T-helper 1 cell treated with Interleukin-12 subunit alpha and Interleukin-12 subunit beta and Interleukin-4 antibody, amounts not matched to agents 30 μg/mL and 1 μg/mL, for 36 hours (primary cell): ENCODE measurements at regions not wholly inside any gene's neighbourhood (a gene's known extent, or its start where the extent isn't known, plus 50 kb on each side); places are given as distances from the start of the nearest gene placed in this dataset.

ENCODE experiments used
- H3K27ac Mint-ChIP-seq: one replicate; pipeline ENCODE4 v1.8.0; 2021; ENCODE audit warnings: mild to moderate bottlenecking, mixed read lengths
- H3K27me3 Mint-ChIP-seq: one replicate; pipeline ENCODE4 v1.8.0; 2021; ENCODE audit warnings: low read depth, mixed read lengths
- H3K36me3 Mint-ChIP-seq: one replicate; pipeline ENCODE4 v1.8.0; 2021; ENCODE audit warnings: low read depth, mixed read lengths
- H3K4me1 Mint-ChIP-seq: one replicate; pipeline ENCODE4 v1.8.0; 2021; ENCODE audit warnings: low read depth, mixed read lengths
- H3K4me3 Mint-ChIP-seq: one replicate; pipeline ENCODE4 v1.8.0; 2021; ENCODE audit warnings: mild to moderate bottlenecking, moderate library complexity, mixed read lengths
- H3K9me3 Mint-ChIP-seq: one replicate; pipeline ENCODE4 v1.8.0; 2021; ENCODE audit warnings: mixed read lengths

- Mint-ChIP-seq H3K36me3 (no peaks in the 10 kb centered on the region), H3K9me3 (no peaks in the 10 kb centered on the region), H3K4me3 (no peak overlapping the region), H3K4me1 (no peaks in the 10 kb centered on the region), H3K27ac (no peak overlapping the region), H3K27me3 (peaks cover 4% of the 10 kb centered on the region)
Observed at GRCh38 chr7:21192657-21193056, 235.2 kb upstream of the SP4 start.

DNA sequence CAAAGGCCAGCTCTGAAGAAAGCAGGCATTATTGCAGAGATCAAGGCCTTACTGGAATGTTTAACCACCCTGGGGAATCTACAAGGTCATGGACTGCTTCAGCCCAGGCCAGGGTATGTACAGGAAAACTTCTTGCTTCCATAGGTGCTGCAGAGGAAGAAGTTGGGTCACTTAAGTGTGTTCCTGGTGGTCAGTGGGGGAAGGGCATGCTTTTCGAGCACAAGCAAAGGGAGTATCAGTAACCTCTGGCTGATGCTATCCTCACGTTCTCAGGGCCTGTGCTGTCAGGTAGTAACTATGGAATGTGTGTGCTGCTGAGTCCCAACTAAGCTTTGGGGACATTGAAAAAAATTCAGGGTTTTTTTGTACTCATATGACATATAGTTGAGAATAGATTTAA, 234.0 kb upstream of the SP4 start:
- Mint-ChIP-seq H3K4me1 (no peaks in the 10 kb centered on the region), H3K4me3 (no peak overlapping the region), H3K27me3 (peaks cover 4% of the 10 kb centered on the region), H3K36me3 (no peaks in the 10 kb centered on the region), H3K27ac (no peak overlapping the region), H3K9me3 (no peaks in the 10 kb centered on the region)

- no peaks in the 10 kb centered on the region for H3K4me1 Mint-ChIP-seq
- H3K27me3 Mint-ChIP-seq = peaks cover under 1% of the 10 kb centered on the region
- H3K27ac Mint-ChIP-seq = no peak overlapping the region
- no peaks in the 10 kb centered on the region for H3K9me3 Mint-ChIP-seq
- H3K36me3 Mint-ChIP-seq = no peaks in the 10 kb centered on the region
- no peak overlapping the region for H3K4me3 Mint-ChIP-seq
Observed at GRCh38 chr7:21194936-21195335, 232.9 kb upstream of the SP4 start.

DNA sequence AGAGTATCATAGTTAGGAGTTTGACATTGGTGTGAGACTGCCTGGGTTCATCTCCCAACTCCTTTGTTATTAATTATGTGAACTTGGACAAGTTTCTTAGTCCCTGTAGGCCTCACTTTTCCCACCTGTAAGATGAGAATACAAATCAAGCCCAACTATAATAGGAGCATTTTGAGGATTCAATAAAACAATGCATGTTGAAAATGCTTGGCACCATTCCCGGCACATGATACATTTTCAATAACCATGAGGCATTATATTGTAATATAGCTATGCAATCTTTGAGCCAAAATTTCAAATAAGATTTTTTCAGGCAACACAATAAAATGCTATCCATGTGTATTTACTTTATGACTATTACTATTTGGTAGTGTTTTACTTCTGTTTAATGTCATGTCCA, 229.0 kb upstream of the SP4 start:
- Mint-ChIP-seq H3K27ac (no peak overlapping the region), H3K4me1 (no peaks in the 10 kb centered on the region), H3K36me3 (no peaks in the 10 kb centered on the region), H3K27me3 (no peaks in the 10 kb centered on the region), H3K4me3 (no peak overlapping the region), H3K9me3 (no peaks in the 10 kb centered on the region)

DNA sequence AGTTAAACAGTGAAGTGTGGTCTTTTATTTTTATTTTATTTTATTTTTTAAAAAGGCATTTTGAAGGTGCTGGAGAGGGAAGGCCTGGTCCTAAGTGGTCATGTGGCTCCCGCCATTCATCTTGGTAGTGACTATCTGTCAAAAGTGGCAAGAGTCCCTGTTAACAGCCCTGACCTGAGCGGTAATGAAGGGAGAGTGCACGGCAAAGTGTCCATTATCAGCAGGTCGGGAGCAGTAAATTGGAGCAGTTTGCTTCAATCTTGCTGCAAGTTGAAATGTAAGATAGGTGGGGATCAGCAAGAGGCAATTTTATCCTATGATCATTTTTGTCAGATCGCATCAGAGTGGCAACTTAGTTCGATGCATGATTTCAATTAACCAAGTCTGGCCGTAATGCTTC, 227.4 kb upstream of the SP4 start:
- H3K4me1 Mint-ChIP-seq = no peaks in the 10 kb centered on the region
- no peak overlapping the region for H3K4me3 Mint-ChIP-seq
- no peak overlapping the region for H3K27ac Mint-ChIP-seq
- no peaks in the 10 kb centered on the region for H3K27me3 Mint-ChIP-seq
- no peaks in the 10 kb centered on the region for H3K36me3 Mint-ChIP-seq
- H3K9me3 Mint-ChIP-seq = no peaks in the 10 kb centered on the region

DNA sequence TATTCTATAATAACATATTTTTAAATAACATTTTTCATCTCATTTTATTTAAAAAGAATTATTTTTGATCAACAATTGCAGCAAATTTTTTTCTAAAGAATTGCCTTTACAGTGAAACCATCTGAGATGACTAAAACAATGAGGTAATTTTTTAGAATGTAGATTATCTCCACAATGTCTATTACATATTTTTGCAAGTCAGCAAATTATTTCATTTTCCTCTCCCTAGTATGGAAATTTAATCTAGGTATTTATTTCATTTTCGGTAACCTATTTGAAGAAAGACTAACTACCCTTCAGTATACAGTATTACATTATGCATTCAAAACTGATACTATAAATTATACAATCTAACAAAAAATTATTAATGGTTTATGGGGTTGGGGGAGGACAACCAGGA, 213.2 kb upstream of the SP4 start:
- Mint-ChIP-seq H3K27me3 (peaks cover 6% of the 10 kb centered on the region), H3K4me1 (no peaks in the 10 kb centered on the region), H3K4me3 (no peak overlapping the region), H3K9me3 (no peaks in the 10 kb centered on the region), H3K36me3 (no peaks in the 10 kb centered on the region), H3K27ac (no peak overlapping the region)

- Mint-ChIP-seq H3K4me1 (no peaks in the 10 kb centered on the region), H3K36me3 (no peaks in the 10 kb centered on the region), H3K4me3 (no peak overlapping the region), H3K9me3 (no peaks in the 10 kb centered on the region), H3K27me3 (peaks cover 6% of the 10 kb centered on the region), H3K27ac (no peak overlapping the region)
Observed at GRCh38 chr7:21215307-21215706, 212.6 kb upstream of the SP4 start.

DNA sequence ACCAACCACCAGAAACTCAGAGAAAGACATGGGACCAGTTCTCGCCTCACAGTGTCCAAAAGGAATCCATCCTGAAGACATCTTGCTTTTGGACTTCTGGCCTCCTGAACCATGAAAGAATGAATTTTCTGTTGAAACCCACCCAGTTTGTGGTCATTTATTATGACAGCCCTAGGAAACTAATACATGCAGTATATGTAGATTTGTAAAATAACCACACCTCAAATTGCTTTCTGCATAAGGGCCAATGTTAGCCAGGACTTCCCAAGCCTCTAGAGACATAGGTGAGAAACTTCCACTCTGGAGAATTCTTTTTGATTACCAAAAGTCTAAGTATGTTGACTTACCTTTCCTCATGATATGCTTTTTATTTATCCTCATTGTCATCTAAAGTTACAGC, 210.5 kb upstream of the SP4 start:
- Mint-ChIP-seq H3K4me1 (no peaks in the 10 kb centered on the region), H3K27ac (no peak overlapping the region), H3K36me3 (no peaks in the 10 kb centered on the region), H3K4me3 (no peak overlapping the region), H3K27me3 (peaks cover 6% of the 10 kb centered on the region), H3K9me3 (no peaks in the 10 kb centered on the region)

DNA sequence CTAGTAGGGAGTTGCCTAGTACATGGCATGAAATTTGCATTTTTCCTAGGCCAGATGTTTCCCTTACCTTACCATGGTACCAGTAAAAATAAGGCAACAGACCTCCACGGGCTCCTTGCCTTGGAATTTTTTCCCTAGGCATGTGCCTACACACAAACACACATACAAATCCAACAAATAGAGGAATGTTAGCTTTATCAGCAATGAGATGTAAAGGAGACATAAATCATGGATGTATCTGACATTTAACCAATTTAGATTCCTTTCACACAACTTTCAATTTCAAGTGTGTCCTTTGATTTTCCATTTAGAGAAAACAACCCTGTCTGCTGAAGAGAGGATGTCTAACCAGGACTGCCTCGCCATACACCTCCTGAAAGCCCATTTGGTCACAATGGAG, 209.7 kb upstream of the SP4 start:
- H3K27ac Mint-ChIP-seq = no peak overlapping the region
- peaks cover 6% of the 10 kb centered on the region for H3K27me3 Mint-ChIP-seq
- no peak overlapping the region for H3K4me3 Mint-ChIP-seq
- no peaks in the 10 kb centered on the region for H3K4me1 Mint-ChIP-seq
- no peaks in the 10 kb centered on the region for H3K36me3 Mint-ChIP-seq
- H3K9me3 Mint-ChIP-seq = no peaks in the 10 kb centered on the region

- H3K27ac Mint-ChIP-seq = no peak overlapping the region
- no peaks in the 10 kb centered on the region for H3K9me3 Mint-ChIP-seq
- no peaks in the 10 kb centered on the region for H3K4me1 Mint-ChIP-seq
- H3K4me3 Mint-ChIP-seq = no peak overlapping the region
- peaks cover 1% of the 10 kb centered on the region for H3K27me3 Mint-ChIP-seq
- no peaks in the 10 kb centered on the region for H3K36me3 Mint-ChIP-seq
Observed at GRCh38 chr7:21221130-21221529, 206.8 kb upstream of the SP4 start.

DNA sequence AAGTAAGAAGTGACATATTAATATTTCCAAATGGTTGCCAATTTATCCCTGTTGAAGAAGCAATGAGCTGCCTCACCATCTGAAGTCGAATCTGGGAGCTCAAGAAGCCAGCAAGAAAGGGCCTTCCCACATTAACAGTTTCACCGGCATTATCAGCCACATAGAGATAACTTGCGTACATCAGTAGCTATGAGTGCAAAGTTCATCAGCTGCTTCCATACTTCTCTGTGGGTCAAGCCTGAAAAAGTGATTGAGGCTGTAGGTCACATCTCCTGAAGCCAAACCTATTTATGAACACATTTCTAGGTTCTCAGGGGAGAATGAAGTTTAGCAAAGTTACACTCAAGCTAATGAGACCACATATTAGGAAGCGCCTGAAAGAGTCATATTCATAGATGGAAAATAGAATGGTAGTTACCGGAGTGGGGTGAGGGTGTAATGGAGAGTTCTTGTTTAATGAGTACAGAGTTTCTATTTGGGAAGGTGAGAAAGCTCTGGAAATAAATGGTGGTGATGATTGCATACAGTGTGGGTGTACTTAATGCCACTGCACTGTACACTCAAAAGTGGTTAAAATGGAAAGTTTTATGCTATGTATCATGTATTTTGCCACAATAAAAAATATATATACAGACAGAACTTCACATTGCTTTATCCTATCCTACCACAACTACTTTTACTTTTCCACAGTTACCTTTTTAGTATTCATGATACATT, 189.3 kb upstream of the SP4 start:
- Mint-ChIP-seq H3K36me3 (no peaks in the 10 kb centered on the region), H3K4me3 (no peak overlapping the region), H3K27me3 (peaks cover 40% of the 10 kb centered on the region), H3K4me1 (no peaks in the 10 kb centered on the region), H3K27ac (no peak overlapping the region), H3K9me3 (no peaks in the 10 kb centered on the region)

GRCh38 chr7:21243265-21243664, 184.6 kb upstream of the SP4 start:
- Mint-ChIP-seq H3K27me3 (peaks cover 45% of the 10 kb centered on the region), H3K36me3 (no peaks in the 10 kb centered on the region), H3K4me3 (no peak overlapping the region), H3K4me1 (no peaks in the 10 kb centered on the region), H3K27ac (no peak overlapping the region), H3K9me3 (no peaks in the 10 kb centered on the region)

DNA sequence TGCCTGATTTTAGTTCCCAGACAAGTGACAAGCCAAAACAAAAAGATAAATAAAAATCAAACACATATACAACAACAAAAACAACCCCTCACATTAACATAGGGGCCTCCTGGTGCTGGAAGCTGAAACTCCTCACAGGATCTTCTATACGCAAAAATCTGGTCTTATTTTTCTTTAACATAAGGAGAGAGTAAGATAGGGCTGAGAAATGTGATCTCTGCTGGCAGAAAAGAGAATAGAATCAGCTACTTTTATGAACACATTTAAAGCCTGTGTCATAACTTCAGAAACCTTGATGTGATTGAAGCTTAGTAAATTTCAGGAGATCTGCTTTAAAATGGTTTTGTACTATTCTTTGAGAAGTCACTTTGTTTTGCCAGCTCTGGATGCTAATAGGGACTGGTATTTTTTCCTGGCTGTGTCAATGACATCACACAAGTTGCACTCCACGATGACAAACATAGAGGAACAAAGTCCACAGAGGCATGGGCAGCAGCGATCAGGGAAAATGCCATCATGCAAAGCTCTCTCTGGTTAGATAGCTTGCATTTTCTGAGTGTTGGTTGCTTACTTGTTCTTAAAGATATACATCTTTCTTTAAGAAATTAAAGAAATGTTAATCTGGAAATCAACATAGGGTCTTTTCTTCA, 176.6 kb upstream of the SP4 start:
- no peak overlapping the region for H3K27ac Mint-ChIP-seq
- no peaks in the 10 kb centered on the region for H3K36me3 Mint-ChIP-seq
- H3K4me3 Mint-ChIP-seq = no peak overlapping the region
- no peaks in the 10 kb centered on the region for H3K9me3 Mint-ChIP-seq
- peaks cover 9% of the 10 kb centered on the region for H3K4me1 Mint-ChIP-seq
- H3K27me3 Mint-ChIP-seq = peaks cover 74% of the 10 kb centered on the region

DNA sequence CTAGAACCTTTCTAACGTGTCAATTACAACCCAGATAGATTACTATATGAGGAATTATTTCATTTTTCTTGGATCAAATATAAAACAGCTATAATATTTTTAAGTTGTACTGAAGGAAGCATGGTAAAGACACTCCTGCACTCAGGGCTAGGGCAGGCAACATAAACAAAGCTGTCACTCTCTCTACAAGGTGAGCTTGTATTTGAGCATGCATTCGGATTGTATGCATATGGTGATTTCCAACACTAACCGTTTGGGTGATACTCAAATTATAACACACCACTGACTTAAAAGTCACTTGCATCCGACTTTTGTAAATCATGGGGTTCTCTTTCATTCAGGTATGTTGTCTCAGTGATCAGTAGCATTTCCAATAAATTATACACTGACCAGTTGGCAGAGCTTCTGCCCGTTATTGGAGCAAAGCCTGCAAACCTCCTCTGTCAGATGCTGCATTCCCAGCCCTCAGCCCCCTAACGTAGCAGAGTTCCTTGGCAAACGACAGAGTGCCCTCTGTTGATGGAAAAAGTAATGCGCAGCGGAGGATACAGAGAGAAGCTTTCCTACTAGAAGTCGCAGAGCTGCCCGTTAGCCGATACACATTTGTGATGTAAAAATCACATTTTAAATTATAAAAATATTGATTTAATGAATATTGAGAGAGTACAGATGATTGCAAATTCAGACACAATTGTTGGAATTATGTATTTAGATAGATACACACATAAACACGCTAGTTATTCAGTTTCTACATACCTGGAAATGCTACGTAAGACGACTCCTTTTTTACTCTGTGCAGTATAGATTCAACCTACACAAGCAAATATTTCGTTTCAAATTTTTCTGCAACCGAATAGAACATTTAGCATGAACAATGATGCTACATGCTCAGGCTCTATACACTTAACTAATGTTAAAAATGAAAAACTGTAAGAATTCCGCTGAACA, 173.9 kb upstream of the SP4 start:
- H3K27me3 Mint-ChIP-seq = peaks cover 77% of the 10 kb centered on the region
- H3K27ac Mint-ChIP-seq = no peak overlapping the region
- H3K36me3 Mint-ChIP-seq = peaks cover 2% of the 10 kb centered on the region
- H3K4me1 Mint-ChIP-seq = peaks cover 12% of the 10 kb centered on the region
- H3K9me3 Mint-ChIP-seq = peaks cover 4% of the 10 kb centered on the region
- H3K4me3 Mint-ChIP-seq = peak overlapping the region; percentile 70
